HepG2 (cell line): ENCODE measurements at regions not wholly inside any gene's neighbourhood (a gene's known extent, or its start where the extent isn't known, plus 50 kb on each side); places are given as distances from the start of the nearest gene placed in this dataset.

Source experiments
- ATAC-seq: fragments of 200-7000 bp; cut with Tn5 transposase; 3 replicates; pipeline ENCODE4 v1.9.1; 2020; ENCODE audit warnings: mild to moderate bottlenecking, moderate library complexity
- BruUV-seq: library from RNA; stranded (reverse); fragments of 400-500 nt; replicated peaks from 2 replicates; lab custom pipeline; 2021; lab: Mats Ljungman, UMichigan
- CTCF ChIA-PET: fragments of 300-600 bp; formaldehyde crosslinking; extraction: SDS; loops from one replicate; lab custom pipeline; 2021; ENCODE audit warnings: low total read pairs, inconsistent platforms, low intra/inter-chr PET ratio; lab: Yijun Ruan, JAX
- POLR2A ChIA-PET: fragments of 350-600 bp; sonication (Branson Sonifier 250); formaldehyde crosslinking; loops from one replicate; lab custom pipeline; 2020; ENCODE audit warnings: antibody characterized with exemption, inconsistent platforms; lab: Yijun Ruan, JAX
- DNase-seq: peaks from one replicate; pipeline ENCODE4 v3.0.0-alpha.2; 2015; ENCODE audit warnings: low spot score
- FAIRE-seq: peaks from 3 replicates; lab custom pipeline; 2011; peaks lifted over from hg19 to GRCh38; lab: Jason Lieb, UNC
- H2AFZ ChIP-seq: one replicate; pipeline ENCODE4 v1.6.1; 2011; ENCODE audit warnings: low read length, inconsistent platforms
- H3K27ac ChIP-seq: fragments of 300-600 bp; 3 replicates; pipeline ENCODE4 v1.8.0; 2011; ENCODE audit warnings: mixed run types, mild to moderate bottlenecking, mixed read lengths, low read length, inconsistent platforms; ENCODE audit not compliant: insufficient read depth; ENCODE audit errors: extremely low read length
- H3K27me3 ChIP-seq, 2 experiments: fragments of 200-600 bp in 1 of 2; 2 replicates in 1 of 2; 3 replicates in 1 of 2; pipeline versions ENCODE4 v1.6.0 to v1.8.0; 2011; ENCODE audit warnings: low read length in 2 of 2, mild to moderate bottlenecking in 2 of 2, moderate library complexity in 2 of 2, inconsistent platforms in 1 of 2; ENCODE audit not compliant: insufficient read depth in 2 of 2, control insufficient read depth in 1 of 2
- H3K36me3 ChIP-seq, 2 experiments: fragments of 200-600 bp in 1 of 2; replicated peaks in 1 of 2; 2 replicates in 1 of 2; 3 replicates in 1 of 2; pipeline versions ENCODE4 v1.5.1 to v1.8.0; 2011; ENCODE audit warnings: low read length in 2 of 2, inconsistent platforms in 1 of 2; ENCODE audit not compliant: insufficient read depth in 2 of 2, control insufficient read depth in 1 of 2
- H3K4me1 ChIP-seq: 2 replicates; pipeline ENCODE4 v1.5.1; 2012; ENCODE audit warnings: low read length, inconsistent platforms; ENCODE audit not compliant: insufficient read depth
- H3K4me2 ChIP-seq: 2 replicates; pipeline ENCODE4 v1.6.0; 2011; ENCODE audit warnings: low read depth, low read length, inconsistent platforms
- H3K4me3 ChIP-seq, 3 experiments: fragments of 200-600 bp in 1 of 3; sonication (generic), shearing (Covaris generic) in 1 of 3; replicated peaks in 1 of 3; 2 replicates each; pipeline ENCODE4 v1.5.1; 2011 to 2016; ENCODE audit warnings: low read length in 3 of 3, inconsistent platforms in 2 of 3, low read depth in 2 of 3, mild to moderate bottlenecking in 2 of 3, control low read depth in 1 of 3, mixed read lengths in 1 of 3; ENCODE audit not compliant: insufficient read depth in 1 of 3
- H3K79me2 ChIP-seq: one replicate; pipeline ENCODE4 v1.6.1; 2011; ENCODE audit warnings: low read length, inconsistent platforms; ENCODE audit not compliant: insufficient read depth
- H3K9ac ChIP-seq: 2 replicates; pipeline ENCODE4 v1.6.0; 2011; ENCODE audit warnings: mild to moderate bottlenecking, low read depth, low read length, inconsistent platforms; ENCODE audit not compliant: insufficient read depth
- H3K9me3 ChIP-seq: 2 replicates; pipeline ENCODE4 v1.5.1; 2012; ENCODE audit warnings: mild to moderate bottlenecking, low read length
- H4K20me1 ChIP-seq: 2 replicates; pipeline ENCODE4 v1.6.0; 2011; ENCODE audit warnings: inconsistent platforms, mild to moderate bottlenecking, low read length, moderate library complexity; ENCODE audit not compliant: insufficient read depth
- NFAT5 ChIP-seq: sonication (generic); formaldehyde crosslinking; IDR thresholded peaks from 2 replicates; pipeline ENCODE4 v1.4.0; 2020; ENCODE audit warnings: missing genetic modification reagents
- PHF5A ChIP-seq: IDR thresholded peaks from one replicate; pipeline ENCODE4 v1.6.1; 2018; ENCODE audit warnings: low read depth, missing genetic modification reagents; ENCODE audit not compliant: unreplicated experiment
- TIGD3 ChIP-seq: sonication (generic); formaldehyde crosslinking; IDR thresholded peaks from 2 replicates; pipeline ENCODE4 v1.5.1; 2020; ENCODE audit warnings: mild to moderate bottlenecking, missing genetic modification reagents, borderline replicate concordance
- ZKSCAN5 ChIP-seq: sonication (generic); formaldehyde crosslinking; IDR thresholded peaks from 2 replicates; pipeline ENCODE4 v1.5.1; 2020; ENCODE audit warnings: mild to moderate bottlenecking, missing genetic modification reagents
- ZNF441 ChIP-seq: sonication (generic); formaldehyde crosslinking; IDR thresholded peaks from 2 replicates; pipeline ENCODE4 v1.7.0; 2021; ENCODE audit warnings: missing genetic modification reagents, borderline replicate concordance
- ZNF484 ChIP-seq: sonication (generic); formaldehyde crosslinking; IDR thresholded peaks from 2 replicates; pipeline ENCODE4 v1.5.1; 2020; ENCODE audit warnings: mild to moderate bottlenecking, low read depth, missing genetic modification reagents, borderline replicate concordance
- WGBS: methylation state at CpG from one replicate; pipeline ENCODE4 v1.1.6; 2017; ENCODE audit warnings: low lambda C conversion rate; 5-methylcytosine and 5-hydroxymethylcytosine counted together
- in situ Hi-C: cut with HindIII; loops from 2 replicates; pipeline ENCODE4 v1.10.0; 2017; ENCODE audit warnings: low pct_unique_long_range_greater_than_20kb; ENCODE audit not compliant: extremely low pct_ligation_motif_present
- intact Hi-C: fragments of 100-400 bp; cut with micrococcal nuclease; formaldehyde crosslinking; loops from one replicate; pipeline ENCODE4 v1.10.0; 2022; ENCODE audit not compliant: unreplicated experiment

- POLR2A ChIA-PET: no interaction called here
These were observed 742.3 kb upstream of the POU3F4 start for GRCh38 chrX:82765811-82766210.

More at GRCh38 chrX:82765811-82766210, 742.3 kb upstream of the POU3F4 start:
- Histone ChIP-seq H3K79me2 (no peaks in the 10 kb centered on the region), H3K4me1 (no peaks in the 10 kb centered on the region), H3K9me3 (no peaks in the 10 kb centered on the region), H2AFZ (no peak overlapping the region), H3K27ac (no peak overlapping the region), H3K9ac (no peak overlapping the region), H3K27me3 (no peaks in the 10 kb centered on the region), H4K20me1 (no peaks in the 10 kb centered on the region), H3K4me3 (no peak overlapping the region), H3K36me3 (no peaks in the 10 kb centered on the region), H3K4me2 (no peak overlapping the region)
- intact Hi-C loops: no loop called here
- no TSS peak for BruUV-seq
- no peak for DNase-seq
- no peak for ATAC-seq
- in situ Hi-C loops: no loop called here
- FAIRE-seq: no peak
- TF ChIP-seq ZKSCAN5 (CRISPR knock-in tag) (no peak), TIGD3 (CRISPR knock-in tag) (no peak), PHF5A (CRISPR knock-in tag) (no peak), NFAT5 (CRISPR knock-in tag) (no peak), ZNF441 (no peak), ZNF484 (CRISPR knock-in tag) (no peak)
- 6% methylated on average over 1 of the region's 1 CpG for WGBS
- CTCF ChIA-PET: no interaction called here
